Muscle layer of colon (tissue), 2 donors: ENCODE measurements at regions not wholly inside any gene's neighbourhood (a gene's known extent, or its start where the extent isn't known, plus 50 kb on each side); places are given as distances from the start of the nearest gene placed in this dataset.

Experiments used
- H3K27ac ChIP-seq: one replicate; pipeline ENCODE4 v1.7.0; 2013; ENCODE audit warnings: low read depth, mild to moderate bottlenecking, low read length, moderate library complexity
- H3K27me3 ChIP-seq, 2 donors: one replicate each; pipeline ENCODE4 v1.7.0; 2013; ENCODE audit warnings: low read length in 2 of 2, mild to moderate bottlenecking in 2 of 2; ENCODE audit not compliant: insufficient read depth in 2 of 2, control insufficient read depth in 1 of 2
- H3K36me3 ChIP-seq: one replicate; pipeline ENCODE4 v1.7.0; 2013; ENCODE audit warnings: mild to moderate bottlenecking, low read length; ENCODE audit not compliant: insufficient read depth
- H3K4me1 ChIP-seq: one replicate; pipeline ENCODE4 v1.7.0; 2013; ENCODE audit warnings: mild to moderate bottlenecking, low read length; ENCODE audit not compliant: insufficient read depth
- H3K4me3 ChIP-seq, 2 donors: one replicate each; pipeline ENCODE4 v1.7.0; 2013; ENCODE audit warnings: low read length in 2 of 2, low read depth in 1 of 2, mild to moderate bottlenecking in 1 of 2, moderate library complexity in 1 of 2
- H3K9ac ChIP-seq: one replicate; pipeline ENCODE4 v1.7.0; 2013; ENCODE audit warnings: low read length
- H3K9me3 ChIP-seq: one replicate; pipeline ENCODE4 v1.7.0; 2013; ENCODE audit warnings: mild to moderate bottlenecking, low read length
- donor health status: abdominal sarcoma.
- donor health status: Adenocarcinoma of cecum.

- Histone ChIP-seq H3K9ac (no peak overlapping the region), H3K4me1 (peaks cover 18% of the 10 kb centered on the region), H3K4me3 (peak overlapping the region in 1 of 2 donors; percentile 57), H3K9me3 (no peaks in the 10 kb centered on the region), H3K36me3 (no peaks in the 10 kb centered on the region), H3K27me3 (no peaks in the 10 kb centered on the region), H3K27ac (peak overlapping the region; percentile 48)
Observed at GRCh38 chr9:106287731-106288130, 575.2 kb upstream of the ZNF462 start.

GRCh38 chr9:106288689-106289088 is 574.3 kb upstream of the ZNF462 start:
- H3K27ac ChIP-seq, result no peak overlapping the region
- H3K36me3 ChIP-seq, result no peaks in the 10 kb centered on the region
- H3K27me3 ChIP-seq, result no peaks in the 10 kb centered on the region
- peaks cover 18% of the 10 kb centered on the region for H3K4me1 ChIP-seq
- no peak overlapping the region for H3K9ac ChIP-seq
- no peak overlapping the region for H3K4me3 ChIP-seq
- no peaks in the 10 kb centered on the region for H3K9me3 ChIP-seq

- no peak overlapping the region for H3K4me3 ChIP-seq
- no peaks in the 10 kb centered on the region for H3K27me3 ChIP-seq
- no peak overlapping the region for H3K9ac ChIP-seq
- no peaks in the 10 kb centered on the region for H3K36me3 ChIP-seq
- H3K27ac ChIP-seq, result no peak overlapping the region
- no peaks in the 10 kb centered on the region for H3K9me3 ChIP-seq
- H3K4me1 ChIP-seq, result peaks cover 13% of the 10 kb centered on the region
Observed at GRCh38 chr9:106291786-106292185, 571.2 kb upstream of the ZNF462 start.

- Histone ChIP-seq H3K9ac (no peak overlapping the region), H3K27me3 (no peaks in the 10 kb centered on the region), H3K4me3 (no peak overlapping the region), H3K36me3 (no peaks in the 10 kb centered on the region), H3K9me3 (no peaks in the 10 kb centered on the region), H3K4me1 (no peaks in the 10 kb centered on the region), H3K27ac (no peak overlapping the region)
Observed at GRCh38 chr9:106296426-106296825, 566.5 kb upstream of the ZNF462 start.

GRCh38 chr9:106298997-106299396 is 564.0 kb upstream of the ZNF462 start:
- Histone ChIP-seq H3K9me3 (no peaks in the 10 kb centered on the region), H3K27ac (no peak overlapping the region), H3K27me3 (no peaks in the 10 kb centered on the region), H3K4me1 (no peaks in the 10 kb centered on the region), H3K9ac (no peak overlapping the region), H3K4me3 (no peak overlapping the region), H3K36me3 (no peaks in the 10 kb centered on the region)

- Histone ChIP-seq H3K9me3 (no peaks in the 10 kb centered on the region), H3K27me3 (no peaks in the 10 kb centered on the region), H3K4me3 (no peak overlapping the region)
Observed at GRCh38 chr9:106304401-106304920, 558.5 kb upstream of the ZNF462 start.

GRCh38 chr9:106305428-106306133 is 557.4 kb upstream of the ZNF462 start:
- no peak overlapping the region for H3K9ac ChIP-seq
- no peaks in the 10 kb centered on the region for H3K4me1 ChIP-seq
- H3K4me3 ChIP-seq, result no peak overlapping the region
- no peak overlapping the region for H3K27ac ChIP-seq
- no peaks in the 10 kb centered on the region for H3K36me3 ChIP-seq
- no peaks in the 10 kb centered on the region for H3K27me3 ChIP-seq
- no peaks in the 10 kb centered on the region for H3K9me3 ChIP-seq

More at GRCh38 chr9:106304401-106304920, 558.5 kb upstream of the ZNF462 start:
- Histone ChIP-seq H3K36me3 (no peaks in the 10 kb centered on the region), H3K4me1 (no peaks in the 10 kb centered on the region), H3K9ac (no peak overlapping the region), H3K27ac (no peak overlapping the region)

GRCh38 chr9:106307670-106308069 is 555.3 kb upstream of the ZNF462 start:
- no peak overlapping the region for H3K4me3 ChIP-seq
- H3K9me3 ChIP-seq, result no peaks in the 10 kb centered on the region
- H3K27me3 ChIP-seq, result no peaks in the 10 kb centered on the region
- peaks cover 4% of the 10 kb centered on the region for H3K4me1 ChIP-seq
- no peak overlapping the region for H3K9ac ChIP-seq
- H3K36me3 ChIP-seq, result no peaks in the 10 kb centered on the region
- H3K27ac ChIP-seq, result no peak overlapping the region

GRCh38 chr9:106309925-106310324 is 553.0 kb upstream of the ZNF462 start:
- Histone ChIP-seq H3K9me3 (no peaks in the 10 kb centered on the region), H3K36me3 (no peaks in the 10 kb centered on the region), H3K9ac (no peak overlapping the region), H3K4me3 (no peak overlapping the region), H3K27me3 (no peaks in the 10 kb centered on the region), H3K27ac (no peak overlapping the region), H3K4me1 (peaks cover 4% of the 10 kb centered on the region)

GRCh38 chr9:106310782-106311181 is 552.2 kb upstream of the ZNF462 start:
- Histone ChIP-seq H3K4me3 (no peak overlapping the region), H3K9me3 (no peaks in the 10 kb centered on the region), H3K4me1 (peaks cover 4% of the 10 kb centered on the region), H3K27me3 (no peaks in the 10 kb centered on the region), H3K27ac (no peak overlapping the region), H3K9ac (no peak overlapping the region), H3K36me3 (no peaks in the 10 kb centered on the region)

- Histone ChIP-seq H3K27me3 (no peaks in the 10 kb centered on the region), H3K9ac (no peak overlapping the region), H3K4me3 (no peak overlapping the region), H3K9me3 (no peaks in the 10 kb centered on the region), H3K4me1 (peaks cover 4% of the 10 kb centered on the region), H3K36me3 (no peaks in the 10 kb centered on the region), H3K27ac (no peak overlapping the region)
Observed at GRCh38 chr9:106312906-106313305, 550.1 kb upstream of the ZNF462 start.

- no peak overlapping the region for H3K27ac ChIP-seq
- no peaks in the 10 kb centered on the region for H3K9me3 ChIP-seq
- H3K27me3 ChIP-seq, result no peaks in the 10 kb centered on the region
- H3K4me1 ChIP-seq, result peaks cover 4% of the 10 kb centered on the region
- H3K4me3 ChIP-seq, result no peak overlapping the region
- H3K9ac ChIP-seq, result no peak overlapping the region
- no peaks in the 10 kb centered on the region for H3K36me3 ChIP-seq
Observed at GRCh38 chr9:106314476-106314875, 548.5 kb upstream of the ZNF462 start.
